BE2C (cell line): ENCODE measurements at regions not wholly inside any gene's neighbourhood (a gene's known extent, or its start where the extent isn't known, plus 50 kb on each side); places are given as distances from the start of the nearest gene placed in this dataset.

Source experiments
- DNase-seq: peaks from one replicate; pipeline ENCODE4 v3.0.0-alpha.2; 2020
- H3K27me3 ChIP-seq: fragments of 250-450 bp; sonication (Bioruptor Pico); 2 replicates; pipeline ENCODE4 v1.5.1; 2020; ENCODE audit warnings: mild to moderate bottlenecking
- H3K36me3 ChIP-seq: fragments of 250-450 bp; sonication (Bioruptor Pico); 2 replicates; pipeline ENCODE4 v1.5.1; 2020; ENCODE audit warnings: mild to moderate bottlenecking
- H3K4me1 ChIP-seq: fragments of 250-450 bp; sonication (Bioruptor Pico); 2 replicates; pipeline ENCODE4 v1.5.1; 2020
- H3K4me3 ChIP-seq: 2 replicates; pipeline ENCODE4 v1.5.1; 2011; ENCODE audit warnings: low read depth, low read length
- H3K9me3 ChIP-seq: fragments of 250-450 bp; sonication (Bioruptor Pico); 2 replicates; pipeline ENCODE4 v1.5.1; 2020
- CTCF ChIP-seq: IDR thresholded peaks from 2 replicates; pipeline ENCODE4 v1.5.1; 2012; ENCODE audit warnings: mild to moderate bottlenecking, low read depth, low read length

GRCh38 chr1:235018720-235019444 is 109.8 kb downstream of the TOMM20 start:
- no peak for TF ChIP-seq CTCF
- Histone ChIP-seq H3K27me3 (no peaks in the 10 kb centered on the region), H3K4me3 (no peak overlapping the region), H3K36me3 (no peaks in the 10 kb centered on the region), H3K4me1 (no peaks in the 10 kb centered on the region; the same call in 1 of the 2 replicates), H3K9me3 (no peaks in the 10 kb centered on the region)
- no peak for DNase-seq

- Histone ChIP-seq H3K4me3 (no peak overlapping the region), H3K9me3 (no peaks in the 10 kb centered on the region), H3K4me1 (no peaks in the 10 kb centered on the region; the same call in 1 of the 2 replicates), H3K36me3 (no peaks in the 10 kb centered on the region), H3K27me3 (no peaks in the 10 kb centered on the region)
- DNase-seq: peak; percentile 28
- TF ChIP-seq CTCF: no peak
Measured at GRCh38 chr1:235018161-235018560, 110.5 kb downstream of the TOMM20 start.

DNA sequence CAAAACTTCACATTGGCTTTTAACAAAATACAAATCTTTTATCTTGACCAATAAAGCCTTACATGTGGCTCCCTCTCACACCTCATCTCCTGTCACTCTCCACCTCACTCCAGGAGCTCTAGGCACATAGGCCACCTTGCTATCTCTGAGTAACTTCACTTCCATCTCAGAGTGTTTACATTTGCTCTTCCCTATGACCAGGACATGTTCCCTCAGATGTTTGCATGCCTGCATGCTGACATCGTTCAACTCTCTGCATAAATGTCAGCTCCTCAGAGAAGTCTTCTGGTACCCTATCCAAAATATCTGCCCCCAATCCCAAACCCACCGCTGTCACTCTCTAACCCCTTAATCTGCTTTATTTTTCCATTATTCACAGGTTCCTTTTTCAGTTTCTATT is 110.9 kb downstream of the TOMM20 start:
- no peak for DNase-seq
- H3K4me3 ChIP-seq: no peak overlapping the region
- no peaks in the 10 kb centered on the region for H3K27me3 ChIP-seq
- no peaks in the 10 kb centered on the region for H3K36me3 ChIP-seq
- no peak for TF ChIP-seq CTCF
- H3K4me1 ChIP-seq: peaks cover under 1% of the 10 kb centered on the region; the same call in 1 of the 2 replicates
- H3K9me3 ChIP-seq: no peaks in the 10 kb centered on the region

DNA sequence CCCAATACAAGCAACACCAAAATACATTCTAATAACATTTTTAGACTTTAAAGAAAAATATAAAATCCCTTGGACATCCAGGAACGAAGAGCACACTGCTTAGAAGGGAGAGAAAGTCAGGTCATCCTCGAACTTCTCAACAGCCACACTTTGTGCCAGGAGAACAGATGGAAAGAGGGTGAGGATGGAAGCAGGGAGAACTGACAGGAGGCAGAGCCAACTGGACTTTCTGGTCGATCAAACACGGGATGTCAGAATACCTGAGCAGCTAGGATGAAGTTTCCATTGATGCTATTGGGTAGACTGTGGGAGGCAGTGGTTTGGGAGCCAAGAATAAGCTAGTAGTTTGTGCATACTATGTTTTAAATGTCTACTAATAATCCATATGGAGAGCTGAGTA is 111.4 kb downstream of the TOMM20 start:
- TF ChIP-seq CTCF: no peak
- Histone ChIP-seq H3K27me3 (no peaks in the 10 kb centered on the region), H3K4me3 (no peak overlapping the region), H3K4me1 (peaks cover 6% of the 10 kb centered on the region), H3K36me3 (no peaks in the 10 kb centered on the region), H3K9me3 (no peaks in the 10 kb centered on the region)
- no peak for DNase-seq

DNA sequence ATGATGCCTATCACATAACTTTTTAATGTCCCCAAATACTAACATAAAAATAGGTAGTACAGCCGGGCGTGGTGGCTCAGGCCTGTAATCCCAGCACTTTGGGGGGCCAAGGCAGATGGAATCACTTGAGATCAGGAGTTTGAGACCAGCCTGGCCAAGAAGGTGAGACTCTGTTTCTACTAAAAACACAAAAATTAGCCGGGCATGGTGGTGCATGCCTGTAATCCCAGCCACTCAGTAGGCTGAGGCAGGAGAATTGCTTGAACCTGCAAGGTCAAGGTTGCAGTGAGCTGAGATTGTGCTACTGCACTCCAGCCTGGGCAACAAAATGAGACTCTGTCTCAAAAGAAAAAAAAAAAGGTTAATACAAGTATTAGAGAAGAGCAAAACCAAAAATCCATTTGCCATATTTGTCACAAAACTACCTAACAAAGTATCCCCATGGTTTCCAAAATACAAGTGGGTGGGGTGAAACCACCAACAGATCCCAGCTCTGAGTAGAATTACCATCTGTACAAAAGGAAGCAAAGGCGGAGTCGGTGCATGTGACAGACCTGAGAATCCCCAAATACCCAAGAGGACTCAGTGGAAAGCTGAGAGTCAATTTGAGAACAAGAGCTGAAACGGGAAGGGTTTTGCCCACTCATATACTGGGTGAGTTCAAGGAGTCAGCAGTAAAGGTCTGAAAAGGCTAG is 113.2 kb downstream of the TOMM20 start:
- Histone ChIP-seq H3K27me3 (no peaks in the 10 kb centered on the region), H3K4me1 (peaks cover 11% of the 10 kb centered on the region), H3K9me3 (no peaks in the 10 kb centered on the region), H3K4me3 (no peak overlapping the region), H3K36me3 (no peaks in the 10 kb centered on the region)
- TF ChIP-seq CTCF: no peak
- no peak for DNase-seq

DNA sequence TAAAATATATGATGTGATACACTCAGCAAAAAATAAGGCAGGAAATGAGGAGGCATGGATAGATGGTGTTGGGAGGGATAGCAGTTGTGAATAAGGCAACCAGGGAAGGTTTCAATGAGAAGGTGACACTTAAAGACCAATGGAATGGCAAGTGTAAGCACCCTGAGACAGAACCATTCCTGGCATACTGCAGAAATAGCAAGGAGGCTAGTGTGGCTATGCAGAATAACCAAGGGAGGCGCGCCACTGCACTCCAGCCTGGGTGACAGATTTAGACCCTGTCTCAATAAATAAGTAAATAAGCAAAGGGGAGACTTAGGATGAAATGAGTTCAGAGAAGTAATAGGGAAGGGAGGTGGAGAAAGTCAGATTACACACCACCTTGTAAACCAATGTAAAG is 113.9 kb downstream of the TOMM20 start:
- peaks cover 11% of the 10 kb centered on the region for H3K4me1 ChIP-seq

More for the DNA sequence above, 113.9 kb downstream of the TOMM20 start:
- Histone ChIP-seq H3K9me3 (no peaks in the 10 kb centered on the region), H3K36me3 (no peaks in the 10 kb centered on the region), H3K4me3 (no peak overlapping the region), H3K27me3 (no peaks in the 10 kb centered on the region)
- DNase-seq: no peak
- no peak for TF ChIP-seq CTCF
